IMR-90 (cell line): ENCODE measurements at regions not wholly inside any gene's neighbourhood (a gene's known extent, or its start where the extent isn't known, plus 50 kb on each side); places are given as distances from the start of the nearest gene placed in this dataset.

Experiments
- ATAC-seq: fragments of 200-7000 bp; cut with Tn5 transposase; 2 replicates; pipeline ENCODE4 v1.9.1; 2020; ENCODE audit warnings: low read depth, mild to moderate bottlenecking, moderate library complexity
- BruUV-seq: library from RNA; stranded (reverse); fragments of 400-500 nt; replicated peaks from 2 replicates; lab custom pipeline; 2021; lab: Mats Ljungman, UMichigan
- CTCF ChIA-PET: fragments of 300-600 bp; formaldehyde crosslinking; extraction: SDS; loops from one replicate; lab custom pipeline; 2021; ENCODE audit warnings: antibody characterized with exemption; lab: Yijun Ruan, JAX
- POLR2A ChIA-PET: fragments of 300-600 bp; sonication (Branson Sonifier 250); formaldehyde crosslinking; loops from one replicate; lab custom pipeline; 2022; ENCODE audit warnings: antibody characterized with exemption; ENCODE audit not compliant: unreplicated experiment; lab: Charles Lee
- DNase-seq: peaks from one replicate; pipeline ENCODE4 v3.0.0; 2013
- H2AFZ ChIP-seq: replicated peaks from 2 replicates; pipeline ENCODE3; 2013; ENCODE audit warnings: low read length, mild to moderate bottlenecking; ENCODE audit not compliant: poor library complexity
- H2AK5ac ChIP-seq: 2 replicates; pipeline ENCODE4 v1.6.1; 2013; ENCODE audit warnings: low read depth, low read length, inconsistent platforms
- H2AK9ac ChIP-seq: replicated peaks from 2 replicates; pipeline ENCODE3; 2013; ENCODE audit warnings: mild to moderate bottlenecking, low read depth, low read length, moderate library complexity; ENCODE audit not compliant: poor library complexity
- H2BK120ac ChIP-seq: 2 replicates; pipeline ENCODE4 v1.6.1; 2013; ENCODE audit warnings: low read depth, low read length, inconsistent platforms
- H2BK15ac ChIP-seq: 3 replicates; pipeline ENCODE4 v1.6.1; 2013; ENCODE audit warnings: low read depth, low read length, inconsistent platforms
- H2BK20ac ChIP-seq: 2 replicates; pipeline ENCODE4 v1.6.1; 2013; ENCODE audit warnings: low read depth, mild to moderate bottlenecking, inconsistent platforms, low read length, moderate library complexity
- H2BK5ac ChIP-seq: 2 replicates; pipeline ENCODE4 v1.6.1; 2013; ENCODE audit warnings: mild to moderate bottlenecking, low read depth, low read length, inconsistent platforms; ENCODE audit not compliant: poor library complexity, severe bottlenecking
- H3K14ac ChIP-seq: replicated peaks from 2 replicates; pipeline ENCODE4 v1.6.1; 2013; ENCODE audit warnings: low read depth, low read length, inconsistent platforms
- H3K18ac ChIP-seq: 2 replicates; pipeline ENCODE4 v1.6.1; 2013; ENCODE audit warnings: low read depth, low read length, control low read depth
- H3K23ac ChIP-seq: 2 replicates; pipeline ENCODE4 v1.6.1; 2013; ENCODE audit warnings: low read depth, low read length, inconsistent platforms
- H3K27ac ChIP-seq: 2 replicates; pipeline ENCODE4 v1.5.1; 2013; ENCODE audit warnings: mild to moderate bottlenecking, control low read depth, low read length; ENCODE audit not compliant: insufficient read depth
- H3K27me3 ChIP-seq: 2 replicates; pipeline ENCODE4 v1.6.1; 2013; ENCODE audit warnings: low read length; ENCODE audit not compliant: control insufficient read depth, insufficient read depth
- H3K36me3 ChIP-seq: 2 replicates; pipeline ENCODE4 v1.6.1; 2013; ENCODE audit warnings: low read length, mixed read lengths; ENCODE audit not compliant: control insufficient read depth, insufficient read depth
- H3K4ac ChIP-seq: 2 replicates; pipeline ENCODE4 v1.6.1; 2013; ENCODE audit warnings: low read depth, low read length, inconsistent platforms
- H3K4me1 ChIP-seq: 2 replicates; pipeline ENCODE4 v1.6.1; 2013; ENCODE audit warnings: low read length, mixed read lengths; ENCODE audit not compliant: control insufficient read depth, insufficient read depth
- H3K4me2 ChIP-seq: 2 replicates; pipeline ENCODE4 v1.6.1; 2013; ENCODE audit warnings: low read depth, mild to moderate bottlenecking, control low read depth, low read length, moderate library complexity
- H3K4me3 ChIP-seq: 2 replicates; pipeline ENCODE4 v1.5.1; 2013; ENCODE audit warnings: low read depth, mild to moderate bottlenecking, control low read depth, low read length, moderate library complexity; ENCODE audit not compliant: insufficient read depth
- H3K56ac ChIP-seq: 2 replicates; pipeline ENCODE4 v1.6.1; 2013; ENCODE audit warnings: low read length, inconsistent platforms; ENCODE audit not compliant: insufficient read depth; ENCODE audit errors: extremely low read depth
- H3K79me1 ChIP-seq, 2 experiments: 2 replicates each; pipeline ENCODE4 v1.6.1; 2013; ENCODE audit warnings: low read length in 2 of 2, inconsistent platforms in 1 of 2, low read depth in 1 of 2
- H3K9ac ChIP-seq: 2 replicates; pipeline ENCODE4 v1.6.1; 2013; ENCODE audit warnings: low read depth, low read length, control low read depth
- H3K9me1 ChIP-seq: 2 replicates; pipeline ENCODE4 v1.6.1; 2013; ENCODE audit warnings: low read length, inconsistent platforms; ENCODE audit not compliant: insufficient read depth
- H3K9me3 ChIP-seq: 2 replicates; pipeline ENCODE4 v1.6.1; 2013; ENCODE audit warnings: low read length; ENCODE audit not compliant: control insufficient read depth, insufficient read depth
- H4K20me1 ChIP-seq: 2 replicates; pipeline ENCODE4 v1.6.1; 2013; ENCODE audit warnings: low read length, inconsistent platforms; ENCODE audit not compliant: insufficient read depth
- H4K5ac ChIP-seq: 2 replicates; pipeline ENCODE4 v1.6.1; 2013; ENCODE audit warnings: mild to moderate bottlenecking, low read depth, low read length, control low read depth
- H4K8ac ChIP-seq, 2 experiments: 2 replicates each; pipeline ENCODE4 v1.6.1; 2013; ENCODE audit warnings: low read depth in 2 of 2, low read length in 2 of 2, control low read depth in 1 of 2, inconsistent platforms in 1 of 2
- H4K91ac ChIP-seq: 2 replicates; pipeline ENCODE4 v1.6.1; 2013; ENCODE audit warnings: low read depth, low read length, inconsistent platforms; ENCODE audit not compliant: insufficient read depth
- BHLHE40 ChIP-seq: fragments of 150-350 bp; IDR thresholded peaks from 2 replicates; pipeline ENCODE4 v1.6.1; 2016; ENCODE audit warnings: mild to moderate bottlenecking, low read depth, low read length
- CEBPB ChIP-seq: IDR thresholded peaks from 2 replicates; pipeline ENCODE4 v1.6.1; 2012; ENCODE audit warnings: low read depth, low read length, improper control_type of control experiment
- CHD1 ChIP-seq: IDR thresholded peaks from 2 replicates; pipeline ENCODE4 v1.6.1; 2012; ENCODE audit warnings: low read depth, low read length, improper control_type of control experiment
- CTCF ChIP-seq: conservative IDR thresholded peaks from 2 replicates; pipeline ENCODE4 v1.5.1; 2012; ENCODE audit warnings: mild to moderate bottlenecking, low read depth, low read length, improper control_type of control experiment
- ELK1 ChIP-seq: fragments of 150-350 bp; IDR thresholded peaks from 2 replicates; pipeline ENCODE4 v1.6.1; 2016; ENCODE audit warnings: low read depth, mild to moderate bottlenecking, low read length, moderate library complexity, borderline replicate concordance
- FOS ChIP-seq: fragments of 150-350 bp; IDR thresholded peaks from 2 replicates; pipeline ENCODE4 v1.6.1; 2016; ENCODE audit warnings: low read depth, low read length
- MAFK ChIP-seq: IDR thresholded peaks from 2 replicates; pipeline ENCODE4 v1.6.1; 2012; ENCODE audit warnings: low read depth, low read length, improper control_type of control experiment
- MAZ ChIP-seq: IDR thresholded peaks from 2 replicates; pipeline ENCODE4 v1.6.1; 2012; ENCODE audit warnings: low read depth, mild to moderate bottlenecking, low read length, improper control_type of control experiment, moderate library complexity, borderline replicate concordance
- MXI1 ChIP-seq: IDR thresholded peaks from 2 replicates; pipeline ENCODE4 v1.6.1; 2012; ENCODE audit warnings: low read depth, mild to moderate bottlenecking, low read length, moderate library complexity, borderline replicate concordance
- NFE2L2 ChIP-seq: fragments of 150-350 bp; IDR thresholded peaks from 2 replicates; pipeline ENCODE4 v1.6.1; 2016; ENCODE audit warnings: low read depth, mild to moderate bottlenecking, low read length
- POLR2A ChIP-seq: IDR thresholded peaks from 2 replicates; pipeline ENCODE4 v1.6.1; 2012; ENCODE audit warnings: mild to moderate bottlenecking, low read depth, low read length
- RAD21 ChIP-seq: IDR thresholded peaks from 2 replicates; pipeline ENCODE4 v1.6.1; 2012; ENCODE audit warnings: low read length, improper control_type of control experiment
- RCOR1 ChIP-seq: IDR thresholded peaks from 2 replicates; pipeline ENCODE4 v1.6.1; 2012; ENCODE audit warnings: mild to moderate bottlenecking, low read length, improper control_type of control experiment; ENCODE audit not compliant: insufficient replicate concordance
- RFX5 ChIP-seq: IDR thresholded peaks from 2 replicates; pipeline ENCODE4 v1.8.0; 2012; ENCODE audit warnings: low read depth, mild to moderate bottlenecking, low read length, moderate library complexity
- SMC3 ChIP-seq: fragments of 150-350 bp; IDR thresholded peaks from 2 replicates; pipeline ENCODE4 v1.6.1; 2016; ENCODE audit warnings: low read depth, mild to moderate bottlenecking, antibody characterized with exemption, low read length, moderate library complexity
- dilution Hi-C: fragments of 300-500 bp; cut with HindIII; formaldehyde crosslinking; loops from one replicate; pipeline ENCODE4 v1.14.3; 2018; ENCODE audit warnings: low sequenced_read_pairs; ENCODE audit not compliant: unreplicated experiment
- in situ Hi-C: fragments of 300-500 bp; cut with MboI; formaldehyde crosslinking; loops from 3 replicates; pipeline ENCODE4 v1.14.3; 2019; ENCODE audit warnings: low sequenced_read_pairs, inconsistent platforms, mixed read lengths
- intact Hi-C: fragments of 100-400 bp; cut with micrococcal nuclease; formaldehyde crosslinking; loops from 2 replicates; pipeline ENCODE4 v1.10.0; 2022
- TF ChIP-seq, protein P1 (sequence below): fragments of 150-350 bp; IDR thresholded peaks from 2 replicates; pipeline ENCODE4 v1.6.1; 2017; ENCODE audit warnings: mild to moderate bottlenecking, antibody characterized with exemption, low read length, low read depth

DNA sequence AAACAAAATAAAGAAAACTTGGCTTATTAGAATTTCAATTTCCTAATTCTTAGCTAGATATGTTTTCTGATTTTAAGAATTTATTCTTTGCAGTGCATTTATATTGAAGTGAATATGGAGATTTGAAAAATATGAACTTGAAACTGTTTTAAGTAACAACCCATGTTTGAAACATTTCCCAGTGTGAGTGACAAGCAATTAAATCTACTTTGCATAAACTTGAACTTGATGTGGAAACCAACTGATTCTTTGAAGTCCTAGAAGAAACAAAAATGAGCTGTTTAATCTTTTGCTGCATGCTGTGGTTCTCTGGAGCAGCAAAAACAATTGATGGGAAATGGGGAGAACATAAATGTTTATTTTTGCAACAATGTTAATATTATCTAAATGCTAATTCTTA is 430.2 kb downstream of the ARL4A start:
- H4K8ac ChIP-seq = no peak overlapping the region
- no peak overlapping the region for H2BK5ac ChIP-seq
- H2BK120ac ChIP-seq = no peak overlapping the region
- no peaks in the 10 kb centered on the region for H4K20me1 ChIP-seq
- no peak overlapping the region for H2AFZ ChIP-seq
- no peak overlapping the region for H3K9ac ChIP-seq
- no peak overlapping the region for H3K23ac ChIP-seq
- H3K4me2 ChIP-seq = no peak overlapping the region
- H3K9me1 ChIP-seq = no peaks in the 10 kb centered on the region
- no peak overlapping the region for H2AK5ac ChIP-seq
- dilution Hi-C loops (no loop called here), in situ Hi-C loops (loop anchor here (25.0 kb wide), 1 partner anchor 430 kb away; the partner anchor contains the start of gene ARL4A), intact Hi-C loops (loop anchor here (1.0 to 10.0 kb wide), 5 partner anchors 145 to 590 kb away; partner anchors contain the start of gene ARL4A)
- no peak overlapping the region for H2BK15ac ChIP-seq
- BruUV-seq = no TSS peak
- no peaks in the 10 kb centered on the region for H3K9me3 ChIP-seq
- no peak overlapping the region for H4K91ac ChIP-seq
- H3K56ac ChIP-seq = no peak overlapping the region
- H2AK9ac ChIP-seq = no peak overlapping the region
- H3K36me3 ChIP-seq = no peaks in the 10 kb centered on the region
- H3K18ac ChIP-seq = no peak overlapping the region
- TF ChIP-seq CTCF (no peak), RCOR1 (no peak), BHLHE40 (no peak), MAFK (no peak), MXI1 (no peak), RFX5 (no peak), FOS (no peak), NFE2L2 (no peak), POLR2A (no peak), RAD21 (no peak), SMC3 (no peak), CEBPB (no peak), ELK1 (no peak), MAZ (no peak), CHD1 (no peak)
- TF ChIP-seq, protein P1, sequence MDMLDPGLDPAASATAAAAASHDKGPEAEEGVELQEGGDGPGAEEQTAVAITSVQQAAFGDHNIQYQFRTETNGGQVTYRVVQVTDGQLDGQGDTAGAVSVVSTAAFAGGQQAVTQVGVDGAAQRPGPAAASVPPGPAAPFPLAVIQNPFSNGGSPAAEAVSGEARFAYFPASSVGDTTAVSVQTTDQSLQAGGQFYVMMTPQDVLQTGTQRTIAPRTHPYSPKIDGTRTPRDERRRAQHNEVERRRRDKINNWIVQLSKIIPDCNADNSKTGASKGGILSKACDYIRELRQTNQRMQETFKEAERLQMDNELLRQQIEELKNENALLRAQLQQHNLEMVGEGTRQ = no peak
- ATAC-seq (no peak), DNase-seq (no peak)
- no peak overlapping the region for H4K5ac ChIP-seq
- POLR2A ChIA-PET = no interaction called here
- H3K4me1 ChIP-seq = peaks cover 3% of the 10 kb centered on the region
- no peak overlapping the region for H3K27ac ChIP-seq
- no peaks in the 10 kb centered on the region for H3K27me3 ChIP-seq
- H3K4me3 ChIP-seq = no peak overlapping the region
- no peaks in the 10 kb centered on the region for H3K79me1 ChIP-seq
- no peak overlapping the region for H3K14ac ChIP-seq
- H3K4ac ChIP-seq = no peak overlapping the region
- no peak overlapping the region for H2BK20ac ChIP-seq
- CTCF ChIA-PET = interaction anchor here (1.5 to 5.0 kb wide), 3 partner anchors 428 to 474 kb away, joined by 4 to 27 read pairs (median 5); partner anchors contain the start of gene ARL4A
